GM23338 (cell line): ENCODE measurements at regions not wholly inside any gene's neighbourhood (a gene's known extent, or its start where the extent isn't known, plus 50 kb on each side); places are given as distances from the start of the nearest gene placed in this dataset.

Experiments
- ATAC-seq: fragments of 200-7000 bp; cut with Tn5 transposase; 3 replicates; pipeline ENCODE4 v1.9.1; 2020
- DNase-seq: peaks from one replicate; pipeline ENCODE4 v3.0.0-alpha.2; 2015; ENCODE audit warnings: low spot score
- H2AFZ ChIP-seq: fragments of 200-600 bp; sonication (generic); 2 replicates; pipeline ENCODE4 v1.8.0; 2016; ENCODE audit warnings: antibody characterized with exemption, mild to moderate bottlenecking, moderate library complexity
- H3F3A ChIP-seq: fragments of 200-600 bp; sonication (generic); replicated peaks from 2 replicates; pipeline ENCODE4 v1.8.0; 2017; ENCODE audit warnings: antibody characterized with exemption, mixed run types, low read depth
- H3K27ac ChIP-seq: fragments of 200-600 bp; sonication (generic); 2 replicates; pipeline ENCODE4 v1.6.1; 2016; ENCODE audit warnings: low read depth
- H3K27me3 ChIP-seq: fragments of 200-600 bp; sonication (generic); 2 replicates; pipeline ENCODE4 v1.8.0; 2016; ENCODE audit warnings: mild to moderate bottlenecking, mixed run types, moderate library complexity; ENCODE audit not compliant: insufficient read depth
- H3K36me3 ChIP-seq: fragments of 200-600 bp; sonication (generic); 2 replicates; pipeline ENCODE4 v1.8.0; 2016; ENCODE audit warnings: mild to moderate bottlenecking; ENCODE audit not compliant: insufficient read depth
- H3K4me1 ChIP-seq: fragments of 200-600 bp; sonication (generic); 2 replicates; pipeline ENCODE4 v1.8.0; 2016; ENCODE audit warnings: mild to moderate bottlenecking, moderate library complexity; ENCODE audit not compliant: insufficient read depth
- H3K4me2 ChIP-seq: fragments of 200-600 bp; sonication (generic); 2 replicates; pipeline ENCODE4 v1.7.1; 2017; ENCODE audit warnings: mixed run types
- H3K4me3 ChIP-seq: fragments of 200-600 bp; sonication (generic); 2 replicates; pipeline ENCODE4 v1.6.1; 2016; ENCODE audit warnings: mixed run types
- H3K79me2 ChIP-seq: fragments of 200-600 bp; sonication (generic); replicated peaks from 2 replicates; pipeline ENCODE4 v1.8.0; 2017; ENCODE audit warnings: mild to moderate bottlenecking; ENCODE audit not compliant: insufficient read depth
- H3K9me2 ChIP-seq: fragments of 200-600 bp; sonication (generic); 2 replicates; pipeline ENCODE4 v1.8.0; 2017; ENCODE audit not compliant: insufficient read depth
- H4K20me1 ChIP-seq: fragments of 200-600 bp; sonication (generic); replicated peaks from 2 replicates; pipeline ENCODE4 v1.8.0; 2017; ENCODE audit warnings: mild to moderate bottlenecking; ENCODE audit not compliant: insufficient read depth
- H3K27ac Mint-ChIP-seq: 2 replicates; pipeline ENCODE4 v1.8.0; 2020; ENCODE audit warnings: inconsistent platforms, mild to moderate bottlenecking, moderate library complexity, mixed read lengths
- H3K27me3 Mint-ChIP-seq: 3 replicates; pipeline ENCODE4 v1.8.0; 2022; ENCODE audit warnings: low read depth, mild to moderate bottlenecking, moderate library complexity, mixed read lengths, inconsistent platforms; ENCODE audit not compliant: insufficient read depth, poor library complexity
- H3K36me3 Mint-ChIP-seq: 3 replicates; pipeline ENCODE4 v1.8.0; 2021; ENCODE audit warnings: low read depth, mild to moderate bottlenecking, inconsistent platforms, moderate library complexity, mixed read lengths
- H3K4me1 Mint-ChIP-seq: 3 replicates; pipeline ENCODE4 v1.8.0; 2020; ENCODE audit warnings: mild to moderate bottlenecking, inconsistent platforms, mixed read lengths
- H3K4me3 Mint-ChIP-seq: 3 replicates; pipeline ENCODE4 v1.8.0; 2021; ENCODE audit warnings: moderate library complexity, mild to moderate bottlenecking, inconsistent platforms, mixed read lengths
- H3K9me3 Mint-ChIP-seq: 3 replicates; pipeline ENCODE4 v1.8.0; 2020; ENCODE audit warnings: moderate library complexity, mild to moderate bottlenecking, inconsistent platforms, mixed read lengths
- CTCF ChIP-seq, 2 experiments: fragments of 200-600 bp in 1 of 2; sonication (generic) in 1 of 2; conservative IDR thresholded peaks; 2 replicates each; pipeline versions ENCODE4 v1.5.1 to v1.6.1; 2016 to 2017; ENCODE audit warnings: antibody characterized with exemption in 2 of 2, low read depth in 2 of 2, mild to moderate bottlenecking in 2 of 2, moderate library complexity in 1 of 2
- EZH2phosphoT487 ChIP-seq: fragments of 200-600 bp; sonication (generic); IDR thresholded peaks from one replicate; pipeline ENCODE4 v1.8.1; 2018; ENCODE audit warnings: antibody characterized with exemption; ENCODE audit not compliant: unreplicated experiment
- NANOG ChIP-seq: IDR thresholded peaks from 2 replicates; pipeline ENCODE4 v1.6.1; 2016; ENCODE audit warnings: antibody characterized with exemption, borderline replicate concordance
- STAT1 ChIP-seq: IDR thresholded peaks from one replicate; pipeline ENCODE4 v1.6.1; 2016; ENCODE audit warnings: antibody characterized with exemption; ENCODE audit not compliant: unreplicated experiment
- ZNF114 ChIP-seq: fragments of 250-450 bp; sonication (Bioruptor Pico); IDR thresholded peaks from 2 replicates; pipeline ENCODE4 v1.5.0; 2020; ENCODE audit warnings: mild to moderate bottlenecking, moderate library complexity
- TF ChIP-seq, protein P1 (sequence below): fragments of 250-450 bp; sonication (Bioruptor Pico); IDR thresholded peaks from 2 replicates; pipeline ENCODE4 v1.5.0; 2020; ENCODE audit warnings: mild to moderate bottlenecking, moderate library complexity

DNA sequence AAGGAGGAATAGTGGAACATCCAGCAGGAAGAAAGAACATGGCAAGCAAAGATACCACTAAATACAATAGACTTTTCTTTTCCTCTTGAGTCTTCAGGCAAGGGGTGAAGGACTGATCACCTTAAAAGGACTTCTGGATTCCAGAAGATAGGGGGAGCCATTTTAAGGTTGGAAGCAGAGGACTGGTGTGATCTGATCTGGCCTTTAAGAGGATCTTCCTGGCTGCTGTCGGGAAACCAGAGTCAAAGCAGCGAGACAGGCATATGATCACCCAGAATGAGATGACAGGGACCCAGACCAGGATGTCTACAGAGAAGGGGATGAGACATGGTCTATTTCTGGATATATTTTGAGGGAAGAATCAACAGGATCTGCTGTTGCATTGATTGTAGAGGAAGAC, 558.0 kb downstream of the STK39 start:
- no peaks in the 10 kb centered on the region for H3F3A ChIP-seq
- no peak overlapping the region for H2AFZ ChIP-seq
- H3K79me2 ChIP-seq: no peaks in the 10 kb centered on the region
- no peaks in the 10 kb centered on the region for H3K36me3 ChIP-seq
- no peaks in the 10 kb centered on the region for H3K4me1 ChIP-seq
- DNase-seq (peak; percentile 88), ATAC-seq (peak; percentile 97)
- H3K27me3 Mint-ChIP-seq: no peaks in the 10 kb centered on the region
- peaks cover 4% of the 10 kb centered on the region; the same call in 1 of the 3 replicates for H3K9me3 Mint-ChIP-seq
- TF ChIP-seq NANOG (no peak), STAT1 (no peak), CTCF (conservative IDR thresholded peaks at IDR 0.05; ENCODE audit: low read depth in 2 of 2) (peak; percentile 76 to 81)
- TF ChIP-seq, protein P1, sequence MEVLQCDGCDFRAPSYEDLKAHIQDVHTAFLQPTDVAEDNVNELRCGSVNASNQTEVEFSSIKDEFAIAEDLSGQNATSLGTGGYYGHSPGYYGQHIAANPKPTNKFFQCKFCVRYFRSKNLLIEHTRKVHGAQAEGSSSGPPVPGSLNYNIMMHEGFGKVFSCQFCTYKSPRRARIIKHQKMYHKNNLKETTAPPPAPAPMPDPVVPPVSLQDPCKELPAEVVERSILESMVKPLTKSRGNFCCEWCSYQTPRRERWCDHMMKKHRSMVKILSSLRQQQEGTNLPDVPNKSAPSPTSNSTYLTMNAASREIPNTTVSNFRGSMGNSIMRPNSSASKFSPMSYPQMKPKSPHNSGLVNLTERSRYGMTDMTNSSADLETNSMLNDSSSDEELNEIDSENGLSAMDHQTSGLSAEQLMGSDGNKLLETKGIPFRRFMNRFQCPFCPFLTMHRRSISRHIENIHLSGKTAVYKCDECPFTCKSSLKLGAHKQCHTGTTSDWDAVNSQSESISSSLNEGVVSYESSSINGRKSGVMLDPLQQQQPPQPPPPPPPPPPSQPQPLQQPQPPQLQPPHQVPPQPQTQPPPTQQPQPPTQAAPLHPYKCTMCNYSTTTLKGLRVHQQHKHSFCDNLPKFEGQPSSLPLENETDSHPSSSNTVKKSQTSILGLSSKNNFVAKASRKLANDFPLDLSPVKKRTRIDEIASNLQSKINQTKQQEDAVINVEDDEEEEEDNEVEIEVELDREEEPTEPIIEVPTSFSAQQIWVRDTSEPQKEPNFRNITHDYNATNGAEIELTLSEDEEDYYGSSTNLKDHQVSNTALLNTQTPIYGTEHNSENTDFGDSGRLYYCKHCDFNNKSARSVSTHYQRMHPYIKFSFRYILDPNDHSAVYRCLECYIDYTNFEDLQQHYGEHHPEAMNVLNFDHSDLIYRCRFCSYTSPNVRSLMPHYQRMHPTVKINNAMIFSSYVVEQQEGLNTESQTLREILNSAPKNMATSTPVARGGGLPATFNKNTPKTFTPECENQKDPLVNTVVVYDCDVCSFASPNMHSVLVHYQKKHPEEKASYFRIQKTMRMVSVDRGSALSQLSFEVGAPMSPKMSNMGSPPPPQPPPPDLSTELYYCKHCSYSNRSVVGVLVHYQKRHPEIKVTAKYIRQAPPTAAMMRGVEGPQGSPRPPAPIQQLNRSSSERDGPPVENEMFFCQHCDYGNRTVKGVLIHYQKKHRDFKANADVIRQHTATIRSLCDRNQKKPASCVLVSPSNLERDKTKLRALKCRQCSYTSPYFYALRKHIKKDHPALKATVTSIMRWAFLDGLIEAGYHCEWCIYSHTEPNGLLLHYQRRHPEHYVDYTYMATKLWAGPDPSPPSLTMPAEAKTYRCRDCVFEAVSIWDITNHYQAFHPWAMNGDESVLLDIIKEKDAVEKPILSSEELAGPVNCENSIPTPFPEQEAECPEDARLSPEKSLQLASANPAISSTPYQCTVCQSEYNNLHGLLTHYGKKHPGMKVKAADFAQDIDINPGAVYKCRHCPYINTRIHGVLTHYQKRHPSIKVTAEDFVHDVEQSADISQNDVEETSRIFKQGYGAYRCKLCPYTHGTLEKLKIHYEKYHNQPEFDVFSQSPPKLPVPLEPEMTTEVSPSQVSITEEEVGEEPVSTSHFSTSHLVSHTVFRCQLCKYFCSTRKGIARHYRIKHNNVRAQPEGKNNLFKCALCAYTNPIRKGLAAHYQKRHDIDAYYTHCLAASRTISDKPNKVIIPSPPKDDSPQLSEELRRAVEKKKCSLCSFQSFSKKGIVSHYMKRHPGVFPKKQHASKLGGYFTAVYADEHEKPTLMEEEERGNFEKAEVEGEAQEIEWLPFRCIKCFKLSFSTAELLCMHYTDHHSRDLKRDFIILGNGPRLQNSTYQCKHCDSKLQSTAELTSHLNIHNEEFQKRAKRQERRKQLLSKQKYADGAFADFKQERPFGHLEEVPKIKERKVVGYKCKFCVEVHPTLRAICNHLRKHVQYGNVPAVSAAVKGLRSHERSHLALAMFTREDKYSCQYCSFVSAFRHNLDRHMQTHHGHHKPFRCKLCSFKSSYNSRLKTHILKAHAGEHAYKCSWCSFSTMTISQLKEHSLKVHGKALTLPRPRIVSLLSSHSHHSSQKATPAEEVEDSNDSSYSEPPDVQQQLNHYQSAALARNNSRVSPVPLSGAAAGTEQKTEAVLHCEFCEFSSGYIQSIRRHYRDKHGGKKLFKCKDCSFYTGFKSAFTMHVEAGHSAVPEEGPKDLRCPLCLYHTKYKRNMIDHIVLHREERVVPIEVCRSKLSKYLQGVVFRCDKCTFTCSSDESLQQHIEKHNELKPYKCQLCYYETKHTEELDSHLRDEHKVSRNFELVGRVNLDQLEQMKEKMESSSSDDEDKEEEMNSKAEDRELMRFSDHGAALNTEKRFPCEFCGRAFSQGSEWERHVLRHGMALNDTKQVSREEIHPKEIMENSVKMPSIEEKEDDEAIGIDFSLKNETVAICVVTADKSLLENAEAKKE (CRISPR knock-in tag): peak; percentile 91
- H3K27me3 ChIP-seq: no peaks in the 10 kb centered on the region
- H3K9me2 ChIP-seq: no peaks in the 10 kb centered on the region
- 0 out of 2 replicates have a peak overlapping the region, but pooled peaks have one; percentile 19 for H3K27ac Mint-ChIP-seq
- no peaks in the 10 kb centered on the region for H4K20me1 ChIP-seq
- H3K4me1 Mint-ChIP-seq: peaks cover 11% of the 10 kb centered on the region
- no peak overlapping the region for H3K4me3 Mint-ChIP-seq
- peaks cover 10% of the 10 kb centered on the region; the same call in 2 of the 3 replicates for H3K36me3 Mint-ChIP-seq
- H3K4me2 ChIP-seq: no peak overlapping the region
- H3K4me3 ChIP-seq: no peak overlapping the region
- no peak overlapping the region for H3K27ac ChIP-seq

DNA sequence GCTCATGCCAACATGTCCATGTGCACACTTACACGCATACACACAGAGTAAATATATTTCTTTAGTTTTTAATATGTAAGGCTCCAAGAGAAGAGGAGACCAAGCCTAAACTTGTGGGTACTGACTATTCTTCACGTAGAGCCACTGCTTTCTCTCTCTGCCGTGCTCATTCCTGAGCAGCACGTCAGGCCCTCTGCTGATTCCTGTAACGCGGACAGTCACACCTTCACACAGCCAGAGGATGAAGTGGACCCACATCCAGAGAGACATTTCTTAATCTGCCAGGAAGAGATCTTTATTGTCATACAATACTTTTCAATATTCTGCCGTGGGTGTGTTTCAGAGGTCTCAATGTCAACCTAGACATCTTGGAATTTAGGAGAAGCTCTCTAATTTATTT, 560.7 kb downstream of the STK39 start:
- TF ChIP-seq CTCF (conservative IDR thresholded peaks at IDR 0.05; ENCODE audit: low read depth in 2 of 2): no peak
- no peak for TF ChIP-seq NANOG
- no peak for TF ChIP-seq ZNF114 (CRISPR knock-in tag)
- no peak for TF ChIP-seq EZH2phosphoT487
- Histone ChIP-seq H3K36me3 (no peaks in the 10 kb centered on the region), H3K79me2 (no peaks in the 10 kb centered on the region), H3K4me2 (no peak overlapping the region), H2AFZ (no peak overlapping the region), H3K27me3 (no peaks in the 10 kb centered on the region), H3K4me1 (peaks cover 13% of the 10 kb centered on the region), H3K9me2 (no peaks in the 10 kb centered on the region), H3F3A (no peaks in the 10 kb centered on the region), H4K20me1 (no peaks in the 10 kb centered on the region), H3K27ac (no peak overlapping the region), H3K4me3 (no peak overlapping the region)
- Mint-ChIP-seq H3K36me3 (peaks cover 10% of the 10 kb centered on the region; the same call in 2 of the 3 replicates), H3K9me3 (peaks cover 4% of the 10 kb centered on the region; the same call in 1 of the 3 replicates), H3K27ac (no peak overlapping the region; the same call in 1 of the 2 replicates), H3K27me3 (no peaks in the 10 kb centered on the region), H3K4me1 (peaks cover 23% of the 10 kb centered on the region), H3K4me3 (no peak overlapping the region)
- DNase-seq (no peak), ATAC-seq (no peak)
